Heart left ventricle (tissue), 16 donors: ENCODE measurements at regions not wholly inside any gene's neighbourhood (a gene's known extent, or its start where the extent isn't known, plus 50 kb on each side); places are given as distances from the start of the nearest gene placed in this dataset.

Source experiments
- ATAC-seq, 4 donors: fragments of 200-7000 bp; cut with Tn5 transposase; one replicate each; pipeline ENCODE4 v1.9.1; 2020 to 2022; ENCODE audit warnings: moderate library complexity in 4 of 4, mild to moderate bottlenecking in 3 of 4, moderate number of reproducible peaks in 1 of 4
- DNase-seq, 5 donors: peaks; one replicate each; pipeline ENCODE4 v3.0.0-alpha.2; 2020
- H3K27ac ChIP-seq, 12 donors: fragments of 200-600 bp; sonication (generic) in 4 of 12; one replicate each; pipeline versions ENCODE4 v1.5.0 to v1.8.0; 2016 to 2022; ENCODE audit warnings: mild to moderate bottlenecking in 2 of 12
- H3K27me3 ChIP-seq, 9 donors: fragments of 200-600 bp; sonication (generic) in 2 of 9; one replicate each; pipeline versions ENCODE4 v1.5.1 to v1.8.0; 2016 to 2022; ENCODE audit warnings: mild to moderate bottlenecking in 3 of 9
- H3K36me3 ChIP-seq, 9 donors: fragments of 200-600 bp; sonication (generic) in 2 of 9; one replicate each; pipeline versions ENCODE4 v1.5.0 to v1.8.0; 2018 to 2022; ENCODE audit warnings: mild to moderate bottlenecking in 2 of 9
- H3K4me1 ChIP-seq, 12 donors: fragments of 200-600 bp; sonication (generic) in 4 of 12; one replicate each; pipeline versions ENCODE4 v1.5.0 to v1.8.0; 2016 to 2022; ENCODE audit warnings: mild to moderate bottlenecking in 3 of 12
- H3K4me3 ChIP-seq, 12 donors: fragments of 200-600 bp; sonication (generic) in 4 of 12; one replicate each; pipeline versions ENCODE4 v1.5.0 to v1.8.0; 2017 to 2022; ENCODE audit warnings: mild to moderate bottlenecking in 9 of 12, moderate library complexity in 4 of 12
- H3K9me3 ChIP-seq, 12 donors: fragments of 200-600 bp; sonication (generic) in 4 of 12; one replicate each; pipeline versions ENCODE4 v1.5.0 to v1.8.0; 2016 to 2022; ENCODE audit warnings: mild to moderate bottlenecking in 1 of 12
- POLR2A ChIP-seq, 2 donors: fragments of 450-650 bp; IDR thresholded peaks; one replicate each; pipeline ENCODE4 v1.6.1; 2017; ENCODE audit warnings: antibody characterized with exemption in 2 of 2, mild to moderate bottlenecking in 2 of 2, moderate library complexity in 2 of 2
- WGBS, 4 donors: extraction: QIAGEN DNeasy Blood & Tissue Kit in 2 of 4; methylation state at CpG; one replicate each; pipeline versions ENCODE4 v1.1.5 to v1.1.7; 2013 to 2018; 5-methylcytosine and 5-hydroxymethylcytosine counted together
- intact Hi-C, 10 donors: fragments of 100-400 bp; cut with DNase I; formaldehyde crosslinking; loops; one replicate each; pipeline versions ENCODE4 v1.11.1 to v1.14.2; 2022
- TF ChIP-seq, protein P1 (sequence below), 12 donors: fragments of 200-600 bp; sonication (generic) in 4 of 12; IDR thresholded peaks; one replicate each; pipeline versions ENCODE4 v1.5.0 to v1.8.0; 2018 to 2022; ENCODE audit warnings: antibody characterized with exemption in 12 of 12, mild to moderate bottlenecking in 5 of 12
- donor health status: ischemic (EF 13 %, LVEDD 7.1; RV severe dilation, severe dysfunction).
- donor health status: healthy with polysubstance abuse.
- donor health status: DM: no; HTN: yes; CAD: no.
- donor health status: DM: no; HTN: no; CAD: no.
- donor health status: ischemic (EF 25% LVEDD 6.9; RV normal size, moderate dysfunction).
- donor health status: ischemic (EF 25% LVEDD 5.7; RV mildly dilated, moderate dysfunction).
- donor health status: healthy.
- donor health status: DM: yes; HTN: yes; CAD: no.
- donor health status: ischemic (EF 35%, LVEDD 5.7; RV mildly dilated, moderate dysfunction).
- donor health status: nonischemic (EF 11% LVEDD 7.7; RV severe dilation, severe dysfunction).
- donor health status: DM: yes; HTN: yes; CAD: no.
- donor health status: PGD.
- donor health status: ischemic (EF 29% LVEDD 5.4; RV normal size, mild dysfunction).
- donor health status: nonischemic (EF 23%, LVEDD 6.1; RV moderate dilation, normal function).

GRCh38 chr5:2958976-2959375, 207.5 kb upstream of the IRX2 start:
- Histone ChIP-seq H3K4me1 (no peaks in the 10 kb centered on the region), H3K36me3 (no peaks in the 10 kb centered on the region), H3K9me3 (peaks cover 0 to 25% (median 9%) of the 10 kb centered on the region in 12 donors), H3K27me3 (no peaks in the 10 kb centered on the region), H3K4me3 (no peak overlapping the region), H3K27ac (no peak overlapping the region)
- TF ChIP-seq POLR2A (IDR thresholded peaks at IDR 0.05): no peak
- TF ChIP-seq, protein P1, sequence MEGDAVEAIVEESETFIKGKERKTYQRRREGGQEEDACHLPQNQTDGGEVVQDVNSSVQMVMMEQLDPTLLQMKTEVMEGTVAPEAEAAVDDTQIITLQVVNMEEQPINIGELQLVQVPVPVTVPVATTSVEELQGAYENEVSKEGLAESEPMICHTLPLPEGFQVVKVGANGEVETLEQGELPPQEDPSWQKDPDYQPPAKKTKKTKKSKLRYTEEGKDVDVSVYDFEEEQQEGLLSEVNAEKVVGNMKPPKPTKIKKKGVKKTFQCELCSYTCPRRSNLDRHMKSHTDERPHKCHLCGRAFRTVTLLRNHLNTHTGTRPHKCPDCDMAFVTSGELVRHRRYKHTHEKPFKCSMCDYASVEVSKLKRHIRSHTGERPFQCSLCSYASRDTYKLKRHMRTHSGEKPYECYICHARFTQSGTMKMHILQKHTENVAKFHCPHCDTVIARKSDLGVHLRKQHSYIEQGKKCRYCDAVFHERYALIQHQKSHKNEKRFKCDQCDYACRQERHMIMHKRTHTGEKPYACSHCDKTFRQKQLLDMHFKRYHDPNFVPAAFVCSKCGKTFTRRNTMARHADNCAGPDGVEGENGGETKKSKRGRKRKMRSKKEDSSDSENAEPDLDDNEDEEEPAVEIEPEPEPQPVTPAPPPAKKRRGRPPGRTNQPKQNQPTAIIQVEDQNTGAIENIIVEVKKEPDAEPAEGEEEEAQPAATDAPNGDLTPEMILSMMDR (IDR thresholded peaks at IDR 0.05): no peak
- ATAC-seq (no peak), DNase-seq (no peak)
- WGBS, 4 donors: 67 to 82% (median 77%) methylated on average over 2 of the region's 2 CpGs
- intact Hi-C loops: no loop called here

- no peak overlapping the region for H3K4me3 ChIP-seq
- DNase-seq (no peak), ATAC-seq (no peak)
- H3K4me1 ChIP-seq: no peaks in the 10 kb centered on the region
- TF ChIP-seq, protein P1 (IDR thresholded peaks at IDR 0.05): no peak
- no peak for TF ChIP-seq POLR2A (IDR thresholded peaks at IDR 0.05)
- H3K27ac ChIP-seq: no peak overlapping the region
- no peaks in the 10 kb centered on the region for H3K36me3 ChIP-seq
- H3K9me3 ChIP-seq: peaks cover 0 to 8% (median 0%) of the 10 kb centered on the region in 12 donors
- intact Hi-C loops: no loop called here
- 39 to 67% (median 56%) methylated on average over 3 of the region's 3 CpGs for WGBS, 4 donors
- H3K27me3 ChIP-seq: no peaks in the 10 kb centered on the region
These were observed 197.4 kb upstream of the IRX2 start for GRCh38 chr5:2948875-2949274.

GRCh38 chr5:2946315-2946714, 194.8 kb upstream of the IRX2 start:
- intact Hi-C loops: no loop called here
- TF ChIP-seq, protein P1 (IDR thresholded peaks at IDR 0.05): no peak
- TF ChIP-seq POLR2A (IDR thresholded peaks at IDR 0.05): no peak
- H3K27me3 ChIP-seq: no peaks in the 10 kb centered on the region
- ATAC-seq (no peak), DNase-seq (no peak)
- H3K9me3 ChIP-seq: peaks cover 0 to 23% (median 0%) of the 10 kb centered on the region in 12 donors
- 64 to 78% (median 77%) methylated on average over 6 of the region's 6 CpGs for WGBS, 4 donors
- no peaks in the 10 kb centered on the region for H3K36me3 ChIP-seq
- H3K27ac ChIP-seq: no peak overlapping the region
- no peaks in the 10 kb centered on the region for H3K4me1 ChIP-seq
- no peak overlapping the region for H3K4me3 ChIP-seq

- Histone ChIP-seq H3K4me3 (no peak overlapping the region), H3K4me1 (no peaks in the 10 kb centered on the region), H3K9me3 (peaks cover 0 to 31% (median 9%) of the 10 kb centered on the region in 12 donors), H3K36me3 (no peaks in the 10 kb centered on the region), H3K27ac (no peak overlapping the region), H3K27me3 (no peaks in the 10 kb centered on the region)
- 85 to 90% (median 87%) methylated on average over 4 of the region's 4 CpGs for WGBS, 4 donors
- no peak for ATAC-seq
- no peak for TF ChIP-seq POLR2A (IDR thresholded peaks at IDR 0.05)
- TF ChIP-seq, protein P1 (IDR thresholded peaks at IDR 0.05): no peak
- intact Hi-C loops: no loop called here
- no peak for DNase-seq
These were observed 184.9 kb upstream of the IRX2 start for GRCh38 chr5:2936413-2936812.
